Ishikawa (cell line): ENCODE measurements at regions not wholly inside any gene's neighbourhood (a gene's known extent, or its start where the extent isn't known, plus 50 kb on each side); places are given as distances from the start of the nearest gene placed in this dataset.

Source experiments
- CEBPB ChIP-seq: IDR thresholded peaks from 2 replicates; pipeline ENCODE4 v1.6.1; 2012
- CREB1 ChIP-seq: IDR thresholded peaks from 2 replicates; pipeline ENCODE4 v1.6.1; 2012; ENCODE audit warnings: low read depth
- EGR1 ChIP-seq: IDR thresholded peaks from 2 replicates; pipeline ENCODE4 v1.6.1; 2012
- EP300 ChIP-seq: IDR thresholded peaks from 2 replicates; pipeline ENCODE4 v1.6.1; 2012; ENCODE audit warnings: borderline replicate concordance
- FOXM1 ChIP-seq: IDR thresholded peaks from 2 replicates; pipeline ENCODE4 v1.6.1; 2012; ENCODE audit warnings: low read depth, borderline replicate concordance
- MAX ChIP-seq: IDR thresholded peaks from 2 replicates; pipeline ENCODE4 v1.6.1; 2012
- NFIC ChIP-seq: IDR thresholded peaks from 2 replicates; pipeline ENCODE4 v1.6.1; 2012
- RAD21 ChIP-seq: IDR thresholded peaks from 2 replicates; pipeline ENCODE4 v1.6.1; 2012; ENCODE audit warnings: low read depth
- REST ChIP-seq: IDR thresholded peaks from 2 replicates; pipeline ENCODE4 v1.6.1; 2012; ENCODE audit warnings: low read depth, mild to moderate bottlenecking
- TAF1 ChIP-seq: IDR thresholded peaks from 2 replicates; pipeline ENCODE4 v1.6.1; 2012; ENCODE audit warnings: low read depth, mild to moderate bottlenecking
- TCF12 ChIP-seq: IDR thresholded peaks from 2 replicates; pipeline ENCODE4 v1.6.1; 2012; ENCODE audit warnings: low read depth
- TEAD4 ChIP-seq: IDR thresholded peaks from 2 replicates; pipeline ENCODE4 v1.6.1; 2012
- USF1 ChIP-seq: IDR thresholded peaks from 2 replicates; pipeline ENCODE4 v1.6.1; 2012
- YY1 ChIP-seq: IDR thresholded peaks from 2 replicates; pipeline ENCODE4 v1.6.1; 2012; ENCODE audit warnings: low read depth
- ZBTB7A ChIP-seq: IDR thresholded peaks from 2 replicates; pipeline ENCODE4 v1.6.1; 2012; ENCODE audit warnings: low read depth

GRCh38 chr2:35831385-35831784 is 524.2 kb upstream of the CRIM1 start:
- no peak for TF ChIP-seq EGR1
- no peak for TF ChIP-seq USF1
- TF ChIP-seq ZBTB7A: no peak
- TF ChIP-seq MAX: no peak
- no peak for TF ChIP-seq CEBPB

- TF ChIP-seq ZBTB7A (no peak), RAD21 (no peak), CREB1 (no peak), REST (no peak), NFIC (no peak), YY1 (no peak), MAX (no peak), CEBPB (no peak), EGR1 (no peak), USF1 (no peak), TEAD4 (no peak), FOXM1 (no peak)
These were observed 524.7 kb upstream of the CRIM1 start for GRCh38 chr2:35830833-35831232.

GRCh38 chr2:35827086-35827485 is 528.5 kb upstream of the CRIM1 start:
- TF ChIP-seq USF1 (no peak), TEAD4 (no peak), MAX (no peak), REST (no peak), EP300 (no peak)

GRCh38 chr2:35822716-35823115 is 532.9 kb upstream of the CRIM1 start:
- TF ChIP-seq TCF12 (peak; percentile 81), REST (no peak), ZBTB7A (no peak), EGR1 (no peak), FOXM1 (0 out of 2 replicates have a peak, but pooled peaks have one; percentile 22), TEAD4 (peak; percentile 59), RAD21 (peak; percentile 18; the same call in 1 of the 2 replicates), YY1 (no peak), TAF1 (no peak), MAX (no peak), CREB1 (no peak), NFIC (peak; percentile 78), EP300 (peak; percentile 49), CEBPB (no peak), USF1 (no peak)
